SU-DHL-6 (cell line): ENCODE measurements at regions not wholly inside any gene's neighbourhood (a gene's known extent, or its start where the extent isn't known, plus 50 kb on each side); places are given as distances from the start of the nearest gene placed in this dataset.

ENCODE experiments used
- H2AFZ ChIP-seq: fragments of 200-600 bp; sonication (generic); 2 replicates; pipeline ENCODE4 v1.6.1; 2014; ENCODE audit warnings: low read depth, mild to moderate bottlenecking, moderate library complexity, mixed read lengths, antibody characterized with exemption, low read length; ENCODE audit not compliant: severe bottlenecking
- H3F3A ChIP-seq: fragments of 200-600 bp; shearing (Covaris generic); 2 replicates; pipeline ENCODE4 v1.6.0; 2016; ENCODE audit warnings: antibody characterized with exemption, mild to moderate bottlenecking; ENCODE audit not compliant: insufficient read depth
- H3K27ac ChIP-seq: fragments of 200-600 bp; sonication (generic); 2 replicates; pipeline ENCODE4 v1.5.1; 2016; ENCODE audit warnings: low read depth, mild to moderate bottlenecking, low read length, moderate library complexity, mixed read lengths
- H3K27me3 ChIP-seq: fragments of 200-600 bp; sonication (generic), shearing (Covaris generic); 2 replicates; pipeline ENCODE4 v1.6.0; 2014; ENCODE audit warnings: mild to moderate bottlenecking, low read length
- H3K36me3 ChIP-seq: fragments of 200-600 bp; sonication (generic); 2 replicates; pipeline ENCODE4 v1.6.1; 2014; ENCODE audit warnings: mild to moderate bottlenecking, low read length, mixed read lengths
- H3K4me2 ChIP-seq: fragments of 300-600, 200-600 bp; shearing (Covaris generic), sonication (generic); 2 replicates; pipeline ENCODE4 v1.6.0; 2014; ENCODE audit warnings: low read length, low read depth, mild to moderate bottlenecking; ENCODE audit not compliant: poor library complexity, severe bottlenecking
- H3K4me3 ChIP-seq: fragments of 200-600 bp; sonication (generic); 2 replicates; pipeline ENCODE4 v1.5.1; 2014; ENCODE audit warnings: antibody characterized with exemption, low read length, mild to moderate bottlenecking, mixed read lengths; ENCODE audit not compliant: insufficient read depth, poor library complexity, severe bottlenecking
- H3K79me2 ChIP-seq: fragments of 200-600 bp; sonication (generic); 2 replicates; pipeline ENCODE4 v1.6.1; 2014; ENCODE audit warnings: mild to moderate bottlenecking, low read length, moderate library complexity; ENCODE audit not compliant: insufficient read depth
- H3K9ac ChIP-seq: fragments of 200-600 bp; sonication (generic); 2 replicates; pipeline ENCODE4 v1.7.0; 2014; ENCODE audit warnings: mild to moderate bottlenecking, low read length
- H3K9me2 ChIP-seq: fragments of 200-600 bp; sonication (generic); replicated peaks from 2 replicates; pipeline ENCODE4 v1.6.1; 2014; ENCODE audit warnings: low read length; ENCODE audit not compliant: insufficient read depth
- H3K9me3 ChIP-seq: fragments of 200-600 bp; sonication (generic); 2 replicates; pipeline ENCODE4 v1.6.1; 2014; ENCODE audit warnings: low read length, mixed read lengths; ENCODE audit not compliant: insufficient read depth
- H4K20me1 ChIP-seq: fragments of 200-600 bp; sonication (generic); 2 replicates; pipeline ENCODE4 v1.6.1; 2014; ENCODE audit warnings: low read depth, mild to moderate bottlenecking, antibody characterized with exemption, low read length, moderate library complexity, mixed read lengths
- EZH2phosphoT487 ChIP-seq: fragments of 200-600 bp; sonication (generic), shearing (Covaris generic); conservative IDR thresholded peaks from 2 replicates; pipeline ENCODE4 v1.6.1; 2018; ENCODE audit warnings: mild to moderate bottlenecking, antibody characterized with exemption, low read length, moderate library complexity, mixed read lengths
- TF ChIP-seq, protein P1 (sequence below): fragments of 200-600 bp; sonication (generic); IDR thresholded peaks from one replicate; pipeline ENCODE4 v1.5.1; 2017; ENCODE audit warnings: antibody characterized with exemption, mild to moderate bottlenecking, low read length, moderate library complexity; ENCODE audit not compliant: insufficient read depth, poor library complexity, severe bottlenecking

DNA sequence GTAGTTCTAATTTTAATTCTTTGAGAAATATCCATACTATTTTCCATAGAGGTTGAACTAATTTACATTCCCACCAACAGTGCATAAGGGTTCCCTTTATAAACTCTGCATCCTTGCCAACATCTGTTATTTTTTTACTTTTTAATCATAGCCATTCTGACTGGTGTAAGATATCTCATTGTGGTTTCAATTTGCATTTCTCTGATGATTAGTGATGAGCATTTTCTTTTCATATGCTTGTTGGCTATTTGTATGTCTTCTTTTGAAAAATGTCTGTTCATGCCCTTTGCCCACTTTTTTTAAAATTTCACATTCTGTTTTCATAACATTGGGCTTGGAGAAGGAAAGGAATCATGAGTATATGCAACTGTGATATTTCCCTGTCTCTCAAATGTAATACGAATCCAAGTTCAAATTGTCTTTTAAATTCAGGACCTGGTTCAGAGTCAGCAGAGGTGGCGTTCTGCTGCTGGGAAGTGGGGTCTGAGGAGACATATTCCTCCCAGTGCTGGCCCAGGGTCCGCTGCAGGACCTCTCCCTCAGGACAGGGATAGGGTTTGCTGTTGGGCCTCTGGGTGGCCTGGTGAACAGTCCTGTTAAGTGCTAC is 81.2 kb upstream of the ETV6 start:
- Histone ChIP-seq H3K9me2 (no peaks in the 10 kb centered on the region), H3K79me2 (no peaks in the 10 kb centered on the region), H3F3A (no peaks in the 10 kb centered on the region), H3K9ac (no peak overlapping the region), H3K9me3 (no peaks in the 10 kb centered on the region), H3K4me2 (no peak overlapping the region), H3K4me3 (no peak overlapping the region), H3K27ac (no peak overlapping the region), H4K20me1 (no peaks in the 10 kb centered on the region), H3K27me3 (no peaks in the 10 kb centered on the region), H3K36me3 (no peaks in the 10 kb centered on the region), H2AFZ (no peak overlapping the region)
- TF ChIP-seq EZH2phosphoT487, result no peak
- TF ChIP-seq, protein P1, sequence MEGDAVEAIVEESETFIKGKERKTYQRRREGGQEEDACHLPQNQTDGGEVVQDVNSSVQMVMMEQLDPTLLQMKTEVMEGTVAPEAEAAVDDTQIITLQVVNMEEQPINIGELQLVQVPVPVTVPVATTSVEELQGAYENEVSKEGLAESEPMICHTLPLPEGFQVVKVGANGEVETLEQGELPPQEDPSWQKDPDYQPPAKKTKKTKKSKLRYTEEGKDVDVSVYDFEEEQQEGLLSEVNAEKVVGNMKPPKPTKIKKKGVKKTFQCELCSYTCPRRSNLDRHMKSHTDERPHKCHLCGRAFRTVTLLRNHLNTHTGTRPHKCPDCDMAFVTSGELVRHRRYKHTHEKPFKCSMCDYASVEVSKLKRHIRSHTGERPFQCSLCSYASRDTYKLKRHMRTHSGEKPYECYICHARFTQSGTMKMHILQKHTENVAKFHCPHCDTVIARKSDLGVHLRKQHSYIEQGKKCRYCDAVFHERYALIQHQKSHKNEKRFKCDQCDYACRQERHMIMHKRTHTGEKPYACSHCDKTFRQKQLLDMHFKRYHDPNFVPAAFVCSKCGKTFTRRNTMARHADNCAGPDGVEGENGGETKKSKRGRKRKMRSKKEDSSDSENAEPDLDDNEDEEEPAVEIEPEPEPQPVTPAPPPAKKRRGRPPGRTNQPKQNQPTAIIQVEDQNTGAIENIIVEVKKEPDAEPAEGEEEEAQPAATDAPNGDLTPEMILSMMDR, result no peak

DNA sequence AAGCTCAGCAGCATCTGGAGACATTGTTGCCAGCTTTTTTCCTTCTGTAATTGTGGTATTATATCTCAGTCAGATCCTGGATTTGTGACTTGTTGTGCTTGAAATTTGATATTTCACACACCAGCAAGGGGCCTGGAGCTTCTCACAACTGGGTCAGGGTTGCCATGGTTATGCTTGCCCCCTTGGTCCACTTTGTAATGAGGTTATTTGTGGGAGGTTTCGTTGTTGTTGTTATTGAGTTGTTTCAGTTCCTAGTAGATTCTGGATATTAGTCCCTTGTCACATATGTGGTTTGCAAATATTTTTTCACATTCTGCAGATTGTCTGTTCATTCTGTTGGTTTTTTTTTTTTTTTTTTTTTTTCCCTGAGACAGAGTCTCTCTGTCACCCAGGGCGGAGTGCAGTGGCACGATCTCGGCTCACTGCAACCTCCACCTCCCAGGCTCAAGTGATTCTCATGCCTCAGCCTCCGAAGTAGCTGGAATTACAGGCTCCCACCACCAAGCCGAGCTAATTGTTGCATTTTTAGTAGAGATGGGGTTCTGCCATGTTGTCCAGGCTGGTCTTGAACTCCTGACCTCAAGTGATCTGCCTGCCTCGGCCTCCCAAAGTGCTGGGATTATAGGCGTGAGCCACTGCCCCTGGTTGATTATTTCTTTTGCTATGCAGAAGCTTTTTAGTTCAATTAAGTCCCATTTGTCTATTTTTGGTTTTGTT is 80.6 kb upstream of the ETV6 start:
- Histone ChIP-seq H4K20me1 (no peaks in the 10 kb centered on the region), H3K4me3 (no peak overlapping the region), H3F3A (no peaks in the 10 kb centered on the region), H3K27ac (no peak overlapping the region), H3K36me3 (no peaks in the 10 kb centered on the region), H3K9ac (no peak overlapping the region), H3K9me3 (no peaks in the 10 kb centered on the region), H3K4me2 (no peak overlapping the region), H3K79me2 (no peaks in the 10 kb centered on the region), H2AFZ (no peak overlapping the region), H3K9me2 (no peaks in the 10 kb centered on the region), H3K27me3 (no peaks in the 10 kb centered on the region)
- TF ChIP-seq EZH2phosphoT487, result no peak
- TF ChIP-seq, protein P1, result no peak

DNA sequence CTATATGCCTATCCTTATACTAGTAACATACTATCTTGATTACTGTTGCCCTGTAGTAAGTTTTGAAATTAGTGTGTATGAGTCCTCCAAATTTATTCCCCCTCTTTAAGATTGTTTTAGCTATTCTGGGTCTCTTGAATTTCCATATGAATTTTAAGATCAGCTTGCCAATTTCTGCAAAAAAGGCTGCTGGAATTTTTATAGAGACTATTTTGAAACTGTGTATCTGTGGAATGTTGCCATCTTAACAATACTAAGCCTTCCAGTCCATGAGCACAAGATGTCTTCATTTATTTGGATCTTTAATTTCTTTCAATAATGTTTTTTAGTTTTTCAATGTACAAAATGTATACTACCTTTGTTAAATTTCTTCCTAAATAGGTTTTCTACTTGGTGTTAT is 79.8 kb upstream of the ETV6 start:
- H4K20me1 ChIP-seq, result no peaks in the 10 kb centered on the region
- no peak for TF ChIP-seq EZH2phosphoT487
- TF ChIP-seq, protein P1, result no peak

More for the DNA sequence above, 79.8 kb upstream of the ETV6 start:
- no peaks in the 10 kb centered on the region for H3K79me2 ChIP-seq
- no peak overlapping the region for H3K4me2 ChIP-seq
- H3K9ac ChIP-seq, result no peak overlapping the region
- H3K36me3 ChIP-seq, result no peaks in the 10 kb centered on the region
- H3K27ac ChIP-seq, result no peak overlapping the region
- H3K27me3 ChIP-seq, result no peaks in the 10 kb centered on the region
- no peaks in the 10 kb centered on the region for H3K9me3 ChIP-seq
- no peaks in the 10 kb centered on the region for H3K9me2 ChIP-seq
- H3K4me3 ChIP-seq, result no peak overlapping the region
- no peak overlapping the region for H2AFZ ChIP-seq
- no peaks in the 10 kb centered on the region for H3F3A ChIP-seq
